ENCODE measurements at regions not wholly inside any gene's neighbourhood (a gene's known extent, or its start where the extent isn't known, plus 50 kb on each side); places are given as distances from the start of the nearest gene placed in this dataset.

- H3K27ac ChIP-seq (ENCODE audit: low read depth, low read length) = no peak overlapping the region
- H3K4me1 ChIP-seq (ENCODE audit: control insufficient read depth, insufficient read depth, low read length) = no peaks in the 10 kb centered on the region
- H3K9me3 ChIP-seq (ENCODE audit: control insufficient read depth, insufficient read depth, low read length) = no peaks in the 10 kb centered on the region
- no peak overlapping the region for H3K4me3 ChIP-seq (ENCODE audit: low read depth, low read length)
- H3K27me3 ChIP-seq (ENCODE audit: control insufficient read depth, insufficient read depth, low read length) = no peaks in the 10 kb centered on the region
- no peaks in the 10 kb centered on the region for H3K36me3 ChIP-seq (ENCODE audit: control insufficient read depth, insufficient read depth, low read length)
- DNase-seq (ENCODE audit: low read depth in 4 of 6, low spot score in 6 of 6) = no peak
- 96% methylated on average over 5 of the region's 5 CpGs for WGBS (ENCODE audit: insufficient coverage)
These were observed 54.4 kb upstream of the MEDAG start for GRCh38 chr13:30851697-30852096.

- Histone ChIP-seq H3K36me3 (ENCODE audit: control insufficient read depth, insufficient read depth, low read length) (no peaks in the 10 kb centered on the region), H3K27ac (ENCODE audit: low read depth, low read length) (no peak overlapping the region), H3K4me3 (ENCODE audit: low read depth, low read length) (no peak overlapping the region), H3K4me1 (ENCODE audit: control insufficient read depth, insufficient read depth, low read length) (peaks cover 3% of the 10 kb centered on the region), H3K27me3 (ENCODE audit: control insufficient read depth, insufficient read depth, low read length) (no peaks in the 10 kb centered on the region), H3K9me3 (ENCODE audit: control insufficient read depth, insufficient read depth, low read length) (no peaks in the 10 kb centered on the region)
- DNase-seq (ENCODE audit: low read depth in 4 of 6, low spot score in 6 of 6) = no peak
- 79% methylated on average over 3 of the region's 3 CpGs for WGBS (ENCODE audit: insufficient coverage)
These were observed 50.5 kb upstream of the MEDAG start for GRCh38 chr13:30855569-30855968.

- Histone ChIP-seq H3K4me3 (ENCODE audit: low read depth, low read length) (no peak overlapping the region), H3K27ac (ENCODE audit: low read depth, low read length) (no peak overlapping the region), H3K9me3 (ENCODE audit: control insufficient read depth, insufficient read depth, low read length) (no peaks in the 10 kb centered on the region), H3K4me1 (ENCODE audit: control insufficient read depth, insufficient read depth, low read length) (peaks cover 3% of the 10 kb centered on the region), H3K27me3 (ENCODE audit: control insufficient read depth, insufficient read depth, low read length) (no peaks in the 10 kb centered on the region), H3K36me3 (ENCODE audit: control insufficient read depth, insufficient read depth, low read length) (no peaks in the 10 kb centered on the region)
- WGBS (ENCODE audit: insufficient coverage) = 78% methylated on average over 9 of the region's 9 CpGs
- peak in 1 of 6 donors; percentile 23 for DNase-seq (ENCODE audit: low read depth in 4 of 6, low spot score in 6 of 6)
These were observed 49.9 kb upstream of the MEDAG start for GRCh38 chr13:30856005-30856790.
